SK-N-SH (cell line): ENCODE measurements at regions not wholly inside any gene's neighbourhood (a gene's known extent, or its start where the extent isn't known, plus 50 kb on each side); places are given as distances from the start of the nearest gene placed in this dataset.

Source experiments
- FOSL2 ChIP-seq: IDR thresholded peaks from 2 replicates; pipeline ENCODE4 v1.4.0; 2012; ENCODE audit warnings: low read depth, mild to moderate bottlenecking, moderate library complexity, borderline replicate concordance
- GABPA ChIP-seq: IDR thresholded peaks from 2 replicates; pipeline ENCODE4 v1.4.0; 2012; ENCODE audit warnings: low read depth, mild to moderate bottlenecking
- MXI1 ChIP-seq: IDR thresholded peaks from 2 replicates; pipeline ENCODE4 v1.6.1; 2012; ENCODE audit warnings: mild to moderate bottlenecking, low read depth, low read length, improper control_type of control experiment
- RAD21 ChIP-seq: IDR thresholded peaks from 2 replicates; pipeline ENCODE4 v1.6.1; 2012; ENCODE audit warnings: mild to moderate bottlenecking, low read length
- TEAD4 ChIP-seq: IDR thresholded peaks from 2 replicates; pipeline ENCODE4 v1.4.0; 2012; ENCODE audit warnings: mild to moderate bottlenecking, borderline replicate concordance; ENCODE audit not compliant: insufficient read depth
- TF ChIP-seq, protein P1 (sequence below): fragments of 200-600 bp; sonication (generic); IDR thresholded peaks from 2 replicates; pipeline ENCODE4 v1.6.1; 2017; ENCODE audit warnings: antibody characterized with exemption, mild to moderate bottlenecking, moderate library complexity

- TF ChIP-seq, protein P1, sequence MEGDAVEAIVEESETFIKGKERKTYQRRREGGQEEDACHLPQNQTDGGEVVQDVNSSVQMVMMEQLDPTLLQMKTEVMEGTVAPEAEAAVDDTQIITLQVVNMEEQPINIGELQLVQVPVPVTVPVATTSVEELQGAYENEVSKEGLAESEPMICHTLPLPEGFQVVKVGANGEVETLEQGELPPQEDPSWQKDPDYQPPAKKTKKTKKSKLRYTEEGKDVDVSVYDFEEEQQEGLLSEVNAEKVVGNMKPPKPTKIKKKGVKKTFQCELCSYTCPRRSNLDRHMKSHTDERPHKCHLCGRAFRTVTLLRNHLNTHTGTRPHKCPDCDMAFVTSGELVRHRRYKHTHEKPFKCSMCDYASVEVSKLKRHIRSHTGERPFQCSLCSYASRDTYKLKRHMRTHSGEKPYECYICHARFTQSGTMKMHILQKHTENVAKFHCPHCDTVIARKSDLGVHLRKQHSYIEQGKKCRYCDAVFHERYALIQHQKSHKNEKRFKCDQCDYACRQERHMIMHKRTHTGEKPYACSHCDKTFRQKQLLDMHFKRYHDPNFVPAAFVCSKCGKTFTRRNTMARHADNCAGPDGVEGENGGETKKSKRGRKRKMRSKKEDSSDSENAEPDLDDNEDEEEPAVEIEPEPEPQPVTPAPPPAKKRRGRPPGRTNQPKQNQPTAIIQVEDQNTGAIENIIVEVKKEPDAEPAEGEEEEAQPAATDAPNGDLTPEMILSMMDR = no peak
- TF ChIP-seq RAD21 = no peak
- TF ChIP-seq TEAD4 = no peak
- no peak for TF ChIP-seq MXI1
- TF ChIP-seq GABPA = no peak
- no peak for TF ChIP-seq FOSL2
Measured at GRCh38 chr10:108275895-108276685, 1111.6 kb upstream of the SORCS1 start.
